Astrocyte (in vitro differentiated cells and primary cell): ENCODE measurements at regions not wholly inside any gene's neighbourhood (a gene's known extent, or its start where the extent isn't known, plus 50 kb on each side); places are given as distances from the start of the nearest gene placed in this dataset.
A peak's percentile ranks its signal among the peaks of the same experiment; 100 is the strongest.

Experiments used
- DNase-seq: peaks from one replicate; pipeline ENCODE4 v3.0.0-alpha.2; 2010; ENCODE audit warnings: low read depth
- FAIRE-seq: peaks from 2 replicates; lab custom pipeline; 2011; peaks lifted over from hg19 to GRCh38; lab: Jason Lieb, UNC
- H2AFZ ChIP-seq: 2 replicates; pipeline ENCODE4 v1.6.0; 2012; ENCODE audit warnings: low read depth, low read length, inconsistent platforms
- H3K27ac ChIP-seq: 2 replicates; pipeline ENCODE4 v1.5.1; 2011; ENCODE audit warnings: low read depth, low read length, inconsistent platforms
- H3K27me3 ChIP-seq: 2 replicates; pipeline ENCODE4 v1.6.0; 2011; ENCODE audit warnings: low read length, inconsistent platforms; ENCODE audit not compliant: insufficient read depth
- H3K36me3 ChIP-seq: 2 replicates; pipeline ENCODE4 v1.5.1; 2011; ENCODE audit warnings: low read length, inconsistent platforms; ENCODE audit not compliant: insufficient read depth
- H3K4me1 ChIP-seq: 2 replicates; pipeline ENCODE4 v1.5.1; 2011; ENCODE audit warnings: low read length, inconsistent platforms; ENCODE audit not compliant: insufficient read depth
- H3K4me2 ChIP-seq: 2 replicates; pipeline ENCODE4 v1.6.0; 2012; ENCODE audit warnings: low read length, inconsistent platforms
- H3K4me3 ChIP-seq: 2 replicates; pipeline ENCODE4 v1.5.1; 2011; ENCODE audit warnings: low read depth, mild to moderate bottlenecking, low read length, inconsistent platforms; ENCODE audit not compliant: insufficient read depth
- H3K79me2 ChIP-seq: 2 replicates; pipeline ENCODE4 v1.6.0; 2012; ENCODE audit warnings: mild to moderate bottlenecking, low read length, inconsistent platforms; ENCODE audit not compliant: insufficient read depth
- H3K9ac ChIP-seq: 2 replicates; pipeline ENCODE4 v1.6.0; 2012; ENCODE audit warnings: mild to moderate bottlenecking, low read length, inconsistent platforms
- H3K9me3 ChIP-seq: 2 replicates; pipeline ENCODE4 v1.5.1; 2012; ENCODE audit warnings: low read depth, mild to moderate bottlenecking, low read length, inconsistent platforms; ENCODE audit not compliant: insufficient read depth
- H4K20me1 ChIP-seq: 2 replicates; pipeline ENCODE4 v1.6.0; 2012; ENCODE audit warnings: low read length, inconsistent platforms; ENCODE audit not compliant: insufficient read depth
- H3K27ac Mint-ChIP-seq: one replicate; pipeline ENCODE4 v1.8.0; 2021; ENCODE audit warnings: mild to moderate bottlenecking, mixed read lengths; ENCODE audit not compliant: unreplicated experiment
- H3K27me3 Mint-ChIP-seq: one replicate; pipeline ENCODE4 v1.8.0; 2021; ENCODE audit warnings: low read depth, mixed read lengths; ENCODE audit not compliant: unreplicated experiment
- H3K36me3 Mint-ChIP-seq: one replicate; pipeline ENCODE4 v1.8.0; 2021; ENCODE audit warnings: low read depth, mixed read lengths; ENCODE audit not compliant: unreplicated experiment
- H3K4me1 Mint-ChIP-seq: one replicate; pipeline ENCODE4 v1.8.0; 2021; ENCODE audit warnings: low read depth, mixed read lengths; ENCODE audit not compliant: unreplicated experiment
- H3K4me3 Mint-ChIP-seq: one replicate; pipeline ENCODE4 v1.8.0; 2021; ENCODE audit warnings: mild to moderate bottlenecking, moderate library complexity, mixed read lengths; ENCODE audit not compliant: unreplicated experiment
- H3K9me3 Mint-ChIP-seq: one replicate; pipeline ENCODE4 v1.8.0; 2021; ENCODE audit warnings: mild to moderate bottlenecking, mixed read lengths; ENCODE audit not compliant: unreplicated experiment
- EZH2 ChIP-seq: IDR thresholded peaks from 2 replicates; pipeline ENCODE4 v1.6.1; 2012; ENCODE audit warnings: mild to moderate bottlenecking, low read length, inconsistent platforms; ENCODE audit not compliant: insufficient read depth
- TF ChIP-seq, protein P1 (sequence below): IDR thresholded peaks from 2 replicates; pipeline ENCODE4 v1.5.1; 2011; ENCODE audit warnings: low read depth, mild to moderate bottlenecking, inconsistent platforms, low read length, moderate library complexity; ENCODE audit not compliant: insufficient read depth

DNA sequence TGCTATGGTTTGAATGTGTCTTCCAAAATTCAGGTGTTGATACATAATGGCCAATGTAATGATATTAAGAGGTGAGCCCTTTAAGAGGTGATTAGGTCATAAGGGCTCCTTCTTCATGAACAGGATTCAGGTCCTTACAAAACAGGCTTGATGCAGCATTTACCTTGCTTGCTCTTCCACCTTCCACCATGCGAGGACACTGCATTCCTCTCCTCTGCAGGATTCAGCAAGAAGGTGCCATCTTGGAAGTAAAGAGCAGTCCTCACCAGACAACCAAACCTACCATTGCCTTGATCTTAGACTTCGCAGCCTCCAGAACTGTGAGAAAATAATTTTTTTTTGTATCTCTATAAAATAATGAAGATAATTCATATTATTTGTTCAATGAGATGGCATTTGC is 314.0 kb upstream of the SMARCA2 start:
- Histone ChIP-seq H3K27ac (no peak overlapping the region), H2AFZ (no peak overlapping the region), H3K27me3 (no peaks in the 10 kb centered on the region), H3K4me1 (no peaks in the 10 kb centered on the region), H3K9ac (no peak overlapping the region), H3K4me3 (no peak overlapping the region), H3K4me2 (no peak overlapping the region), H3K79me2 (no peaks in the 10 kb centered on the region), H3K36me3 (no peaks in the 10 kb centered on the region), H4K20me1 (no peaks in the 10 kb centered on the region), H3K9me3 (no peaks in the 10 kb centered on the region)
- Mint-ChIP-seq H3K4me1 (no peaks in the 10 kb centered on the region), H3K4me3 (no peak overlapping the region), H3K27me3 (no peaks in the 10 kb centered on the region), H3K27ac (no peak overlapping the region), H3K36me3 (no peaks in the 10 kb centered on the region), H3K9me3 (no peaks in the 10 kb centered on the region)
- TF ChIP-seq, protein P1, sequence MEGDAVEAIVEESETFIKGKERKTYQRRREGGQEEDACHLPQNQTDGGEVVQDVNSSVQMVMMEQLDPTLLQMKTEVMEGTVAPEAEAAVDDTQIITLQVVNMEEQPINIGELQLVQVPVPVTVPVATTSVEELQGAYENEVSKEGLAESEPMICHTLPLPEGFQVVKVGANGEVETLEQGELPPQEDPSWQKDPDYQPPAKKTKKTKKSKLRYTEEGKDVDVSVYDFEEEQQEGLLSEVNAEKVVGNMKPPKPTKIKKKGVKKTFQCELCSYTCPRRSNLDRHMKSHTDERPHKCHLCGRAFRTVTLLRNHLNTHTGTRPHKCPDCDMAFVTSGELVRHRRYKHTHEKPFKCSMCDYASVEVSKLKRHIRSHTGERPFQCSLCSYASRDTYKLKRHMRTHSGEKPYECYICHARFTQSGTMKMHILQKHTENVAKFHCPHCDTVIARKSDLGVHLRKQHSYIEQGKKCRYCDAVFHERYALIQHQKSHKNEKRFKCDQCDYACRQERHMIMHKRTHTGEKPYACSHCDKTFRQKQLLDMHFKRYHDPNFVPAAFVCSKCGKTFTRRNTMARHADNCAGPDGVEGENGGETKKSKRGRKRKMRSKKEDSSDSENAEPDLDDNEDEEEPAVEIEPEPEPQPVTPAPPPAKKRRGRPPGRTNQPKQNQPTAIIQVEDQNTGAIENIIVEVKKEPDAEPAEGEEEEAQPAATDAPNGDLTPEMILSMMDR, result no peak
- TF ChIP-seq EZH2, result no peak
- FAIRE-seq (no peak), DNase-seq (no peak)

DNA sequence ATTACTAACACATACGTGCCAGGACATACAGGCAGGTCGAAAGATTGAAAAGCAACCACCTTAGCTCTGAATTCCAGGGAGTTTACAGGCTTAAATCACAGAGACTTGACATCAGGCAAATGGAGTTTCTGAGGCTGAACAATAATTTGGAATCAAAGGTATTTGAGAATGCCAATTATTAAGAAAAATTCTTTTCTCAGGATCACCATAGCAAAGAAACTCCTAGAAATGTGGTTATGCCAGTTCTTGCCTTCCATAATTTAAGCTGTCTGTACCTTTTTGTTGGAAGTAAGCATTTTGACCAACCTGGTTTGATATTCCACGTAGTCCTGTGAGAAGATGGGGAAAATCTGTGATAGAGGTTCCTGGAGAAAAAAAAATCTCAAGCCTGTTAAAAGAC is 312.4 kb upstream of the SMARCA2 start:
- FAIRE-seq (no peak), DNase-seq (no peak)
- no peak for TF ChIP-seq EZH2
- TF ChIP-seq, protein P1, result no peak
- no peaks in the 10 kb centered on the region for H4K20me1 ChIP-seq
- no peaks in the 10 kb centered on the region for H3K36me3 ChIP-seq
- no peaks in the 10 kb centered on the region for H3K4me1 ChIP-seq
- Mint-ChIP-seq H3K4me1 (peaks cover 9% of the 10 kb centered on the region), H3K36me3 (no peaks in the 10 kb centered on the region), H3K27me3 (no peaks in the 10 kb centered on the region), H3K9me3 (no peaks in the 10 kb centered on the region), H3K4me3 (no peak overlapping the region), H3K27ac (no peak overlapping the region)
- no peaks in the 10 kb centered on the region for H3K79me2 ChIP-seq
- H3K4me3 ChIP-seq, result no peak overlapping the region
- H2AFZ ChIP-seq, result no peak overlapping the region
- H3K27ac ChIP-seq, result no peak overlapping the region
- no peak overlapping the region for H3K4me2 ChIP-seq
- no peaks in the 10 kb centered on the region for H3K9me3 ChIP-seq
- no peaks in the 10 kb centered on the region for H3K27me3 ChIP-seq
- H3K9ac ChIP-seq, result no peak overlapping the region

- H4K20me1 ChIP-seq, result no peaks in the 10 kb centered on the region
- peaks cover 2% of the 10 kb centered on the region for H3K9me3 ChIP-seq
- H3K4me1 ChIP-seq, result no peaks in the 10 kb centered on the region
- no peak overlapping the region for H3K4me2 ChIP-seq
- H3K4me3 ChIP-seq, result no peak overlapping the region
- peaks cover 3% of the 10 kb centered on the region for H3K27me3 Mint-ChIP-seq
- H3K27me3 ChIP-seq, result no peaks in the 10 kb centered on the region
- no peak for DNase-seq
- no peaks in the 10 kb centered on the region for H3K36me3 Mint-ChIP-seq
- no peak overlapping the region for H3K9ac ChIP-seq
- H3K4me3 Mint-ChIP-seq, result no peak overlapping the region
- H3K27ac Mint-ChIP-seq, result peak overlapping the region; percentile 59
- TF ChIP-seq EZH2, result no peak
- TF ChIP-seq, protein P1, result no peak
- no peaks in the 10 kb centered on the region for H3K79me2 ChIP-seq
- no peaks in the 10 kb centered on the region for H3K36me3 ChIP-seq
- H3K9me3 Mint-ChIP-seq, result no peaks in the 10 kb centered on the region
- peaks cover 9% of the 10 kb centered on the region for H3K4me1 Mint-ChIP-seq
- FAIRE-seq, result no peak
- no peak overlapping the region for H3K27ac ChIP-seq
- H2AFZ ChIP-seq, result no peak overlapping the region
Measured at GRCh38 chr9:1707291-1707690, 307.9 kb upstream of the SMARCA2 start.
